Esophagus (tissue), 2 donors: ENCODE measurements at regions not wholly inside any gene's neighbourhood (a gene's known extent, or its start where the extent isn't known, plus 50 kb on each side); places are given as distances from the start of the nearest gene placed in this dataset.
"Not testable (repeated sequence)": the region's sequence is repeated elsewhere in the genome, so short reads cannot be mapped to it uniquely, and the experiment has no call there.

ENCODE experiments used
- H3K27ac ChIP-seq, 2 donors: one replicate each; pipeline ENCODE4 v1.5.1; 2013; ENCODE audit warnings: low read depth in 2 of 2, mild to moderate bottlenecking in 2 of 2, inconsistent platforms in 1 of 2, low read length in 1 of 2, moderate library complexity in 1 of 2
- H3K27me3 ChIP-seq, 2 donors: one replicate each; pipeline ENCODE4 v1.6.1; 2013; ENCODE audit warnings: low read length in 2 of 2, control low read depth in 1 of 2, mild to moderate bottlenecking in 1 of 2; ENCODE audit not compliant: insufficient read depth in 2 of 2, control insufficient read depth in 1 of 2
- H3K36me3 ChIP-seq, 2 donors: one replicate each; pipeline ENCODE4 v1.6.1; 2013; ENCODE audit warnings: low read length in 1 of 2; ENCODE audit not compliant: control insufficient read depth in 2 of 2, insufficient read depth in 2 of 2
- H3K4me1 ChIP-seq, 2 donors: one replicate each; pipeline ENCODE4 v1.6.1; 2013; ENCODE audit warnings: low read length in 1 of 2; ENCODE audit not compliant: control insufficient read depth in 2 of 2, insufficient read depth in 2 of 2
- H3K4me3 ChIP-seq, 2 donors: one replicate each; pipeline ENCODE4 v1.5.1; 2013; ENCODE audit warnings: low read length in 2 of 2, mild to moderate bottlenecking in 2 of 2, low read depth in 1 of 2, moderate library complexity in 1 of 2
- H3K9me3 ChIP-seq, 2 donors: one replicate each; pipeline ENCODE4 v1.6.1; 2013; ENCODE audit warnings: mild to moderate bottlenecking in 2 of 2, low read depth in 1 of 2, low read length in 1 of 2, moderate library complexity in 1 of 2; ENCODE audit not compliant: control insufficient read depth in 2 of 2, insufficient read depth in 1 of 2
- WGBS, 2 donors: extraction: QIAGEN DNeasy Blood & Tissue Kit; methylation state at CpG; one replicate each; pipeline ENCODE4 v1.1.7; 2013; 5-methylcytosine and 5-hydroxymethylcytosine counted together
- donor health status: healthy with polysubstance abuse.
- donor health status: Bipolar disorder and iron deficiency.

DNA sequence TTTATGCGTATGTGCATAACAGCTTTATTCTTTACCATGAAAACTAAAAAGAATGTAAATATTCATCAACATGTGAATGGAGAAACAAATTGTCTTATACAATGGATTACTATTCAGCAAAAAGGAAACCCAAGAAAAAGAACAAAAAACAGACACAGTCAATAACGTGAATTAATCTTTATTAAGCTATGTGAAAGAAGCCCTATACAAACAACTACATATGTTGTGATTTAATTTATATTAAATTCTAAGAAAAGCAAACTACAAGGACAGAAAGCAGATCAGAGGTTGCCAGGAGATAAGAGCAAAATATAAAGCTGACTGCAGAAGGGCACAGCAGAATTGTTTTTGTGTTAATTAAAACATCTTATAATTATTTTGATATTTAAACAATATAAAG is 756.4 kb upstream of the MBL2 start:
- H3K36me3 ChIP-seq, result no peaks in the 10 kb centered on the region
- H3K27me3 ChIP-seq, result no peaks in the 10 kb centered on the region
- no peaks in the 10 kb centered on the region for H3K9me3 ChIP-seq
- H3K4me1 ChIP-seq, result no peaks in the 10 kb centered on the region
- no peak overlapping the region for H3K27ac ChIP-seq
- WGBS, 2 donors, result 53 to 67% methylated on average over 2 of the region's 2 CpGs
- H3K4me3 ChIP-seq, result no peak overlapping the region

DNA sequence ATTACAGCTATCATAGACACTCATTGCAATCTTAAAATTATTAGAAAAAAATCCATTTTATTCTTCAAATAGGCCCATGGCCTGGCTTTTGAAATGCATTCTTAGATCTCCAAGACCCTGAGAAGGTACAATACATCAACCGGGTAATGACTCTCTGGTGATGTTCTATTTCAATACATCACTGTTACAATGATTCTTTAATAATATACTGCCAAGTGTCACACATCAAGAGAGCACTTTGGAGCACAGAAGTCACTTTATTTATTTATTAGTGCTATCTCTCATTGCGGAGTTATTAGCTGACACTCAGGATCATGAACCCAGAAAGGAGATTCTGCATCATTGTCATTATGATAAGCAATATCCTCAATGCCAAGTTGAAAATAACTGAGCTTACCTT is 748.5 kb upstream of the MBL2 start:
- H3K27me3 ChIP-seq, result no peaks in the 10 kb centered on the region
- no peak overlapping the region for H3K27ac ChIP-seq
- WGBS, 2 donors, result 89 to 95% methylated on average over 2 of the region's 2 CpGs
- no peaks in the 10 kb centered on the region for H3K36me3 ChIP-seq
- no peaks in the 10 kb centered on the region for H3K4me1 ChIP-seq
- H3K4me3 ChIP-seq, result no peak overlapping the region
- peaks cover 2 to 3% of the 10 kb centered on the region in 2 donors for H3K9me3 ChIP-seq

DNA sequence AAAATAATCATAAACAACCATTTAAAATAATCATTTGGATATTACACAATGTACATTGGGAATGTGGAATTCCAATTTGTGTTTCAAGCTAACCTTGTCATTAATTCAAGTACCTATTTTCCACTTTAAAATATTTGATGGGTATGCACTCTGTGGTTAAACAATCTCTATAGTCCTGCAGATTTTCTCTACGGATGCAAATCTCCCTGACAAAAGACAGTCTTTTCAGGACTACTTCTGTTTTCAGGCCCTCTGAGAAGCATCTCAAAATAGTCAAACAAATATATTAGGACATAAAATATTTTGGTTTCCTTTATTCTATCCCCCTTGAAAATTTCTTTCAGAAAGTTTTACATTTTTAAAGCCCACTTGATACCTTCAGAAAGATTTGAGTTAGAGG is 735.6 kb upstream of the MBL2 start:
- no peaks in the 10 kb centered on the region for H3K27me3 ChIP-seq
- no peak overlapping the region for H3K4me3 ChIP-seq
- H3K36me3 ChIP-seq, result no peaks in the 10 kb centered on the region
- H3K9me3 ChIP-seq, result no peaks in the 10 kb centered on the region
- WGBS, 2 donors, result 42 to 60% methylated on average over 1 of the region's 1 CpG
- H3K27ac ChIP-seq, result no peak overlapping the region
- no peaks in the 10 kb centered on the region for H3K4me1 ChIP-seq

- not testable (repeated sequence) for H3K36me3 ChIP-seq, H3K4me3 ChIP-seq, H3K27me3 ChIP-seq, H3K27ac ChIP-seq, H3K9me3 ChIP-seq, H3K4me1 ChIP-seq
- WGBS, 2 donors, result 96 to 97% methylated on average over 2 of the region's 2 CpGs
These were observed 731.9 kb upstream of the MBL2 start for GRCh38 chr10:53504492-53504891.

DNA sequence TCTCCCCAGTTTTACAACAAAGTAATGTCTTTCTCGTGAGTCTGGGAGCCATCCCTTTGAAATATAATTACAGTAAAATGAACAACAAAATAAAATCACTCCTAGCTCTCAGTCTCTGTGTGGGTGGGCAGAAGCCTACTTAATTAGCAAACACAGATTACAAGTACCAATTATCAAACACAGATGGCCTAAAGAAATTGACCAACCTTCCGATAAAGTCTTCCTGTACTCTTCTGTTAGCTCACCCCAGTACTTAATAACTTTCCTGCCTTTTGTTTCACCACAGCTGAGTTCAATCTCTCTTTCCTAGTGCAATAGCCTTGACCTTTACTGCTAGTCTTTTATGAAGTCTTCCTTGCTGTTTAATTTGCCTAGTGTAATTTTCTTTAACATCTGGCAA is 719.2 kb upstream of the MBL2 start:
- Histone ChIP-seq H3K4me3 (no peak overlapping the region), H3K9me3 (peaks cover 3 to 6% of the 10 kb centered on the region in 2 donors), H3K27ac (no peak overlapping the region), H3K4me1 (no peaks in the 10 kb centered on the region), H3K36me3 (no peaks in the 10 kb centered on the region), H3K27me3 (no peaks in the 10 kb centered on the region)
- 70 to 78% methylated on average over 2 of the region's 2 CpGs for WGBS, 2 donors

DNA sequence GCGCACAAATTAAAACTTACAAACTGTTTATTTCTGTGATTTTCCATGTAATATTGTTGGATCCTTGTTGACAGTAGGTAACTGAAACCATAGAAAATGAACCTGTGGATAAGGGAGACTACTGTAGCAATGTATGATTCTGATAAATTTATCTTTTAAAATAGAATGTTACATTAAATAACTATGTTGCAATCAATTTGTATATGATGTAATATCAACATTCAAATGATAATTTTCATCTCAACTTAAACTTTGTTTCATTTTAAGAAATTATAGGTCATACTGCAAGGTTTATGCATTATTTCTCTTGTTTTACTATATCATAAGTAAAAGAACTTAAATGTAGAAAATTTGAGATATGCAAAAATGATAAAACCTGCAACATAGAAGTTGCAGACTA is 718.0 kb upstream of the MBL2 start:
- Histone ChIP-seq H3K27ac (no peak overlapping the region), H3K4me1 (no peaks in the 10 kb centered on the region), H3K36me3 (no peaks in the 10 kb centered on the region), H3K4me3 (no peak overlapping the region), H3K9me3 (peaks cover 3 to 6% of the 10 kb centered on the region in 2 donors), H3K27me3 (no peaks in the 10 kb centered on the region)
- 93 to 94% methylated on average over 1 of the region's 1 CpG for WGBS, 2 donors

GRCh38 chr10:53489335-53490182 is 717.0 kb upstream of the MBL2 start:
- Histone ChIP-seq H3K36me3 (no peaks in the 10 kb centered on the region), H3K27me3 (no peaks in the 10 kb centered on the region), H3K4me3 (no peak overlapping the region), H3K4me1 (no peaks in the 10 kb centered on the region), H3K27ac (no peak overlapping the region), H3K9me3 (peaks cover 5 to 6% of the 10 kb centered on the region in 2 donors)
- 41 to 50% methylated on average over 5 of the region's 5 CpGs for WGBS, 2 donors

DNA sequence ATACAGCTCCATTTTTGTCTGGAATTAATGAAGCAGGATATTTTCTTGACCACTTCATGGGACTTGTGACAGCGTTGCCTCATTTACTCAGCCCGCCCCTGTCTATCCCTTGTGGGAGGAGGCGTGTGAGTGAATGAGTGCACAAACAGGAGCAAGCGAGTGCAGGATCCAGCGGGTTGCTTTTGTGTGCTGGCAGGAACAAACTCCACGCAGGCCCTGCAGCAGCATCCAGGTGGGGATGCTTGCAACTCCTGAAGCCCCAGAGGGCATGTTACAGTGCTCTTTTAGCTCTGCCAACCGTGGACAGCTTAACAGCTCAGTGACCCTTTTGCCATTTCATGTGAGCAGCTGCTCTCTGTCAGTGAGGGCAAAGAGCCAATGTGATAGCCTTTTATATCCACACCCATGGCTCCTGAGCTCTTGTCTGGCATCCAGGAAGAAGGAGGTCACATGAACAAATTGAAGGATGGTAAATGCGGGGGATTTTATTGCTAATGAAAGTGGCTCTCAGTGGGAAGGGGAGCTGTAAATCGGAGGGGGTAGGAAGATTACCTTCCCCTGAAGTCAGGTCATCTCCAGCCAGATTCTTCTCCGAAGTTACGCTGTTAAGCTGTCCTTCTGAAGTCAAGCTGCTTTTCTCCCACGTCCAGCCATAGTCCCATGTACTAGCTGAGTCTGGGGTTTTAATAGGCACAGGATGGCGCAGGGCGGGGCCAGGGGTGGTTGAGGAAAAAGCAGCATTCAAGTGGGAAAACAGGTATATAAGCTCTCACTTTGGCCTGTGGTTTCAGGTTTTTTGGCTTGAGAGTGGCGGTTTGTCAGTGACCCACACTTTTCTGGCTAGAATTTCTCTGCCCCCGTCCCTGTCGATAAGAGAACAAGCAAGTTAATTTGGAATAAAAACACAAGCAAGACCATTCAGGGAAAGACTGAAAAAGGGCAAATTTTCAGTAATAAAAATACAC is 714.7 kb upstream of the MBL2 start:
- 83 to 89% methylated on average over 17 of the region's 17 CpGs for WGBS, 2 donors
- H3K36me3 ChIP-seq, result no peaks in the 10 kb centered on the region
- no peak overlapping the region for H3K4me3 ChIP-seq

GRCh38 chr10:53485422-53485821 is 712.8 kb upstream of the MBL2 start:
- not testable (repeated sequence) for H3K4me3 ChIP-seq, H3K27me3 ChIP-seq, H3K36me3 ChIP-seq, H3K4me1 ChIP-seq, H3K27ac ChIP-seq, H3K9me3 ChIP-seq
- WGBS, 2 donors, result 84% methylated on average over 4 of the region's 4 CpGs

More for the DNA sequence above, 714.7 kb upstream of the MBL2 start:
- Histone ChIP-seq H3K27me3 (no peaks in the 10 kb centered on the region), H3K27ac (no peak overlapping the region), H3K9me3 (peaks cover 5 to 6% of the 10 kb centered on the region in 2 donors), H3K4me1 (no peaks in the 10 kb centered on the region)
